Activated CD4-positive, alpha-beta T cell treated with anti-CD3 and anti-CD28 coated beads, Interleukin-2, amount 10 ng/mL, durations not matched to agents 24 days and 14 days (primary cell): ENCODE measurements at regions not wholly inside any gene's neighbourhood (a gene's known extent, or its start where the extent isn't known, plus 50 kb on each side); places are given as distances from the start of the nearest gene placed in this dataset.
"Not testable (repeated sequence)": the region's sequence is repeated elsewhere in the genome, so short reads cannot be mapped to it uniquely, and the experiment has no call there.

Source experiments
- DNase-seq: peaks from one replicate; pipeline ENCODE4 v3.0.0; 2022
- H3K27ac Mint-ChIP-seq: one replicate; pipeline ENCODE4 v1.8.0; 2022; ENCODE audit warnings: mild to moderate bottlenecking, mixed read lengths
- H3K27me3 Mint-ChIP-seq: one replicate; pipeline ENCODE4 v1.8.0; 2022; ENCODE audit warnings: mixed read lengths
- H3K36me3 Mint-ChIP-seq: one replicate; pipeline ENCODE4 v1.8.0; 2022; ENCODE audit warnings: low read depth, mild to moderate bottlenecking, mixed read lengths
- H3K4me1 Mint-ChIP-seq: one replicate; pipeline ENCODE4 v1.8.0; 2021; ENCODE audit warnings: mixed read lengths
- H3K4me3 Mint-ChIP-seq: one replicate; pipeline ENCODE4 v1.8.0; 2022; ENCODE audit warnings: mild to moderate bottlenecking, moderate library complexity, mixed read lengths
- H3K9me3 Mint-ChIP-seq: one replicate; pipeline ENCODE4 v1.8.0; 2021; ENCODE audit warnings: mixed read lengths
- intact Hi-C: fragments of 100-400 bp; cut with micrococcal nuclease; formaldehyde crosslinking; loops from one replicate; pipeline ENCODE4 v1.15.1; 2023

DNA sequence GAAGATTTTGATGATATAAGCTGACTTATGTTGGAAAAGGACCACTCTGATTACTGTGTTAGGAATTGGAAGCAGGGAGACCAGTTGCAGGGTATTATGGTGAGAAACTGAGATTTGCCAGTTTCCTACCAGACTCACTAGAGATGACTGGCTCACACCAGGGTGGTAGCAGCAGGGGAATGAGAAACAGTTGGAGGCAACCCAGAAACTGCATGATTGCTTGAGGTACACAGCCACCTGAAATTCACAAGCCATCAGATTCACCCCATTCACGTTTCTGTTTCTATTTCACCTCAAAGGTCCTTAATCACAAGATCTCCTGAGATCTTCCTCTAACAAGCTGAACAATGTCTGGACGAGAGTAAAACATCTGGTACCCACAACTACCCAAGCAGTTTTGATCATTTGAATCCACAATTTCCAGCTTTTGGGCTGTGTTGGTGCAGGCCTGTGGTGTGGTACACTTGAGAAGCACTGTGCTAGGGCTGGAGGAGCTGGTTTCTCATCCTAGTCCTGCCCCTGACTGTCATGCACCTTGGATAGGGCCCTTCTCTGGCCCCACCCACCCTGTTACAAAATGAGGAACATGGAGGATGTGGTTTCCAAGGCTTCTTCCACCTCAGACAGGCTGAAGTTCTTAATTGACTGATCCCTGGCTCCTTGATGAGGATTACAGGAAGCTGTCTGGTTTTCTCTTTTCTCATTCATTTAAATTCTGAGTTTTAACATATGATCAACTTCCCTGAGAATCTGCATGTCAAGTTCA lies 233.4 kb downstream of the INSC start:
- intact Hi-C loops, result no loop called here
- Mint-ChIP-seq H3K36me3 (no peaks in the 10 kb centered on the region), H3K4me1 (no peaks in the 10 kb centered on the region), H3K27ac (no peak overlapping the region), H3K27me3 (peaks cover 1% of the 10 kb centered on the region), H3K9me3 (no peaks in the 10 kb centered on the region), H3K4me3 (no peak overlapping the region)
- no peak for DNase-seq

DNA sequence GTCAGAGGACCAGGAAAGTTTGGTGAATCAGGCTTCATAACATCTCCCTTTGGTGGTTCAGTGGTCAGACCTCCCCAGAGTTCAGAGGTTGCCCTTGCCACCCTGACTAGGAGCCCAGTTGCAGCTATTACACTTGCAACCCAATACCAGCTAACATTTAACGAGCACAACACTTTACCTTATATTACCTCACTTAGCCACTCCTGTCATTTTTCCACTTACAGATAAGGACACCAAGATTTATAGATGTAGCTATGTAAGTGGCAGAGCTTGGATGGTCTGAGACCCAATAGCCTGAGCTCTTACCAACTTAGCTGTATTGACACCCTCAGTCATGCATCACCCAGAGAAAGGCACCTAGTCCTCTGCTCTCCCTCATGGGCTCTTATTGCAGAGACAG lies 234.7 kb downstream of the INSC start:
- Mint-ChIP-seq H3K36me3 (no peaks in the 10 kb centered on the region), H3K4me1 (no peaks in the 10 kb centered on the region), H3K27ac (no peak overlapping the region), H3K27me3 (peaks cover 1% of the 10 kb centered on the region), H3K9me3 (no peaks in the 10 kb centered on the region), H3K4me3 (no peak overlapping the region)
- intact Hi-C loops, result no loop called here
- DNase-seq, result no peak

- no peak for DNase-seq
- Mint-ChIP-seq H3K36me3 (no peaks in the 10 kb centered on the region), H3K9me3 (no peaks in the 10 kb centered on the region), H3K27me3 (no peaks in the 10 kb centered on the region), H3K27ac (no peak overlapping the region), H3K4me3 (no peak overlapping the region), H3K4me1 (no peaks in the 10 kb centered on the region)
- intact Hi-C loops, result no loop called here
Observed at GRCh38 chr11:15361316-15361715, 246.6 kb downstream of the INSC start.

DNA sequence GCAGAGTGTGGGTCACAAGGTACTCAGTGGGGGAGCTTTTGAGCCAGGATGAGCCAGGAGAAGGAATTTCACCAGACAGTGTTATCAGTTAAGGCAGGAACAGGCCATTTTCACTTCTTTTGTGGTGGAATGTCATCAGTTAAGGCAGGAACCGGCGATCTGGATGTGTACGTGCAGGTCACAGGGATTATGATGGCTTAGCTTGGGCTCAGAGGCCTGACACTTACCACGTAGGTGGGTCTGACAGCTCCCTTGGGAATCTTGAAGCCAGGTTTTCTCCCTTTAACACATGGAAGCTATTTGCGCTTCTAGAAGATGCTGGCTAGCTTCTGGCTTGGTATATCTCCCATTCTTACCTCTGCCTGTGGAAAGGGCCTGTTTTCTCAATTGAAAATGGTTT lies 250.6 kb downstream of the INSC start:
- H3K36me3 Mint-ChIP-seq, H3K27ac Mint-ChIP-seq, H3K4me1 Mint-ChIP-seq, H3K4me3 Mint-ChIP-seq, H3K9me3 Mint-ChIP-seq, H3K27me3 Mint-ChIP-seq, DNase-seq, intact Hi-C loops: not testable (repeated sequence)

- Mint-ChIP-seq H3K36me3 (no peaks in the 10 kb centered on the region), H3K4me1 (no peaks in the 10 kb centered on the region), H3K9me3 (no peaks in the 10 kb centered on the region), H3K27ac (no peak overlapping the region), H3K4me3 (no peak overlapping the region), H3K27me3 (no peaks in the 10 kb centered on the region)
- intact Hi-C loops, result no loop called here
- DNase-seq, result peak; percentile 21
Observed at GRCh38 chr11:15367695-15368094, 253.0 kb downstream of the INSC start.

DNA sequence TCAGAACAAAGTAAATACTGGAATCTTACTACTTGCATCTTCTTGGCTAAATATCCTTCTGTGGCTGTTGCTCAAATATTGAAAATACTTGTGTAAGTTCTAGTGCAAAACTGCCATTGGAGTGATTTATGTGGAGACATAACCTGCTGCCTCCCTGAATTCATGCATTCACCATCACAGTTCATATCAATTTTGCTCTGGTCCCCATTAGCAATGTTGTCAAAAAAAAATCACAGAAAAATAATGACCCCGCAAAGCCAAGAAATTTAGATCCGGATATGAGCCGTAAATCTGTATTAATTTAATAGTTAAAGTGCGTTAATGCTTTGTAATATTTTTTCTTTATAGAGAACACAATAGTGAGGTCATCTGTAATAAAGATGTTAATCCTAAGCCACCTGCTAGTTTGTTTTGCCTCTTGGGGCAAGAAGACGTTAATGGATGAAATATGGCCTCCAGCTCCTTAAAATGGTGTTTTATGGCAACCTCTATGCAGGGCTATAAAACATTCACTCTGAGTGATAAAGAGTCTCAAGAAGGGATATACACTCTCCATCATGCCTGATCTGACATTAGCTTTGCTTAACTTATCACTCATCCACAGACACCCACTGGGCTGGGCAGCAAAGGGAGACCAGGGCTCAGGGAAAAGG lies 255.9 kb downstream of the INSC start:
- Mint-ChIP-seq H3K4me3 (no peak overlapping the region), H3K9me3 (no peaks in the 10 kb centered on the region), H3K4me1 (no peaks in the 10 kb centered on the region), H3K36me3 (no peaks in the 10 kb centered on the region), H3K27me3 (no peaks in the 10 kb centered on the region), H3K27ac (no peak overlapping the region)
- DNase-seq, result peak; percentile 8
- intact Hi-C loops, result no loop called here

DNA sequence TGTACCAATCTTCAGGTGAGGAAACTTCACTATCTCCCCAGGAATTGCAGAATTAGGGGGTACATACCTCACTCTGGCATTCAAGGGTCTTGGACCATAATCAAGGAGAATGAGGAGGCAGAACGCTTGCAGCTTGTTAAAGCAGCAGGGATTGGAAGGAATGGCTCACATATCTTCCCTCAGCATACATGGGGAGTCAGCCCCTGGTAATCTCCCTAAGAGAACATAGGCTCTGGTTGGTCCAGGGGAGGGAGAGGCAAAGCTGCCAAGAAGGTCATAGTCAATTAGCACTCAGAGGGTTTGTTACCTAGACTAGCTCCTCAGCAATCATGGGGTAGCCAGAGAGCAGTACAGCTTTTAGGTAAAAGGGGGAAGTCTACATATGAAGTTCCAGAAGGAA lies 256.8 kb downstream of the INSC start:
- peak; percentile 37 for DNase-seq
- no peaks in the 10 kb centered on the region for H3K27me3 Mint-ChIP-seq
- H3K4me3 Mint-ChIP-seq, result no peak overlapping the region
- H3K36me3 Mint-ChIP-seq, result no peaks in the 10 kb centered on the region
- H3K4me1 Mint-ChIP-seq, result no peaks in the 10 kb centered on the region
- intact Hi-C loops, result no loop called here
- H3K9me3 Mint-ChIP-seq, result no peaks in the 10 kb centered on the region
- H3K27ac Mint-ChIP-seq, result no peak overlapping the region

DNA sequence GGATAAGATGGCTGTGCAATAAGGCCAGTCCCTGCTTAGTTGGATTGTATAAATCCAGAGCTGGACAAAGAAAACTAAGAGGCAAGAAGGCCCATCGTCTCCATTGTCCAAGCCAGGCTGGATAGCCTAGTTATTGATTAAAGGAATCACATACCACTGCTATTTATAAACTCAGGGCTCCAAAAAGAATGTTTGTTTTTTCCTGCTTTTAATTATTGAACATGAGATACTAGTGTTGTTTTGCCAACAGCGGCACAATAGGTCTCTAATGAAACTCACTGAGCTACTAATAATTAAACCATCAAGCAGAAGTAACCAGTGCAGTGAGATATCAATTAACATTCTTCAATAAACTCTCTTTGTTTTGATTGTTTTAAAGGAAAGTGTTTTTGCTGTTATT lies 259.7 kb downstream of the INSC start:
- Mint-ChIP-seq H3K4me3 (no peak overlapping the region), H3K4me1 (no peaks in the 10 kb centered on the region), H3K9me3 (no peaks in the 10 kb centered on the region), H3K27ac (no peak overlapping the region), H3K36me3 (no peaks in the 10 kb centered on the region), H3K27me3 (no peaks in the 10 kb centered on the region)
- intact Hi-C loops, result no loop called here
- DNase-seq, result no peak

DNA sequence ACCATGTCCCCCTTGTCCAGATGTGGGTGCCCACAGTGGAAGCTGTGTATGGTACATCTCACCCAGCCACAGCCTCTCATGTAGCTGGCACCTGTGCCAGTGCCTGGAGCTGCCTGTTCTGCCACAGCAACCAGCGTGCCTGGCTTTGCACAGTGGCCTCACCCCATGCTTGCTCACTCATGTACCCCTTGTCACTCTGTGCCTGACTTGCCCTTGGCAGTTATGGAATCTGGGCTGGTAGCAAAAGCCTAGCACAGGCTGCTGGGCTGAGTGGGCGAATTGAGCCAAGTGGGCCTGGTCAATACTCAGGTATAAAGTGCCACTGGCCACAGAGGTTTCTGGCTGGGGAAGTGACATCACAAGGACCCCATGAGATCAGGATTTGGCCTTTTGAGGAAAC lies 264.2 kb downstream of the INSC start:
- H3K9me3 Mint-ChIP-seq, result no peaks in the 10 kb centered on the region

GRCh38 chr11:15379483-15379882 lies 264.8 kb downstream of the INSC start:
- Mint-ChIP-seq H3K4me3 (no peak overlapping the region), H3K27me3 (no peaks in the 10 kb centered on the region), H3K9me3 (no peaks in the 10 kb centered on the region), H3K4me1 (no peaks in the 10 kb centered on the region), H3K36me3 (no peaks in the 10 kb centered on the region), H3K27ac (no peak overlapping the region)
- intact Hi-C loops, result no loop called here
- no peak for DNase-seq

More for the DNA sequence above, 264.2 kb downstream of the INSC start:
- Mint-ChIP-seq H3K27me3 (no peaks in the 10 kb centered on the region), H3K4me3 (no peak overlapping the region), H3K4me1 (no peaks in the 10 kb centered on the region), H3K36me3 (no peaks in the 10 kb centered on the region), H3K27ac (no peak overlapping the region)
- DNase-seq, result no peak
- intact Hi-C loops, result no loop called here

- DNase-seq, result no peak
- Mint-ChIP-seq H3K27ac (no peak overlapping the region), H3K4me3 (no peak overlapping the region), H3K27me3 (no peaks in the 10 kb centered on the region), H3K36me3 (no peaks in the 10 kb centered on the region), H3K9me3 (peaks cover 4% of the 10 kb centered on the region), H3K4me1 (no peaks in the 10 kb centered on the region)
- intact Hi-C loops, result no loop called here
Observed at GRCh38 chr11:15390857-15391256, 276.1 kb downstream of the INSC start.

- no peaks in the 10 kb centered on the region for H3K36me3 Mint-ChIP-seq
- H3K9me3 Mint-ChIP-seq, result peaks cover 8% of the 10 kb centered on the region
- H3K27ac Mint-ChIP-seq, result no peak overlapping the region
- intact Hi-C loops, result no loop called here
- H3K4me1 Mint-ChIP-seq, result no peaks in the 10 kb centered on the region
- H3K4me3 Mint-ChIP-seq, result no peak overlapping the region
- DNase-seq, result no peak
- H3K27me3 Mint-ChIP-seq, result no peaks in the 10 kb centered on the region
Observed at GRCh38 chr11:15396778-15397177, 282.1 kb downstream of the INSC start.

DNA sequence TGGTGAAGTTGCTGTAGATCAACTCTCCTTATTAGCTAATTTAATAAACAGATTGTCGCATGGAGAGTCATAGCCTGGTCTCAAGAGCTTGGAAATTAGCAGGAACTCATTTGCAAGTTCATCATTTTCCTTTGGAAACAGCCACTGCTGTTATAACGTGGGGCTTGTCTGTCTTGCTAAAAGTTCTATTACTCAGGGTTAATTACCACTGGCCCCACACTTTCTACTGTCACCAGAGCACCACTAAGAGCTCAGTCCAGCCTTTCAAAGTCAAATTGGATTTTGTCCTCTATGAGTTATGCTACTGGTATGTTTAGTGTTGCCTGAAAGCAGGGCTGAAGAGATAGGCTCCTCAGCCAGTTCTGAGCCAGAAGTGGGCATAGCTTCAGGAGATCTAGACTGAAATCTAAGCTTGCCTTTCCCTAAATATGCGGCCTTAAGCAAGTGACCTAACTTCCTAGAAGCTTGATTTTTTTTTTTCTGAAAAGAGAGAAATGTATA lies 292.2 kb downstream of the INSC start:
- intact Hi-C loops, result no loop called here
- no peak for DNase-seq
- H3K36me3 Mint-ChIP-seq, result no peaks in the 10 kb centered on the region
- H3K4me1 Mint-ChIP-seq, result no peaks in the 10 kb centered on the region
- H3K4me3 Mint-ChIP-seq, result no peak overlapping the region
- H3K27ac Mint-ChIP-seq, result no peak overlapping the region
- no peaks in the 10 kb centered on the region for H3K9me3 Mint-ChIP-seq
- no peaks in the 10 kb centered on the region for H3K27me3 Mint-ChIP-seq

- H3K9me3 Mint-ChIP-seq, result no peaks in the 10 kb centered on the region
- no peaks in the 10 kb centered on the region for H3K36me3 Mint-ChIP-seq
- DNase-seq, result no peak
- no peak overlapping the region for H3K4me3 Mint-ChIP-seq
- intact Hi-C loops, result no loop called here
- no peaks in the 10 kb centered on the region for H3K27me3 Mint-ChIP-seq
- H3K27ac Mint-ChIP-seq, result no peak overlapping the region
- H3K4me1 Mint-ChIP-seq, result no peaks in the 10 kb centered on the region
Observed at GRCh38 chr11:15412054-15412453, 297.3 kb downstream of the INSC start.

DNA sequence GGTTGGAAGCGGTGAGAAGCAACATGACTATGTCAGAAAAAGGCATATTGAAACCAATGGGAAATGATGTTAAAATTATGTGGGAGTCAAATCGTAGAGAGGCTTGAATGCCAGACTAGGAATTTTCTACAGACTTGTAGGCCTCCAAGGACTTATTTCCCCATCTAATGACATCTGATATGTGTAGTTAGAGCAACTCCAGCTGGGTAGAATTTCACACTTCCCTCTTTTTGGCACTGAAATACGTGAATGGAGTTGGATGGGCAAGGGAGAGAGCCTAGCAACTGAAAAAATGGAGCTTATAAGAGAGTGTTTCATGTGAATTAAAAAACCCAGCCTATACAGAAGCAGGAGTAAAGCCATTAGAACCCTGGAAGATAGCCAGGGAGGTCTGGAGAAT lies 304.2 kb downstream of the INSC start:
- Mint-ChIP-seq H3K27me3 (no peaks in the 10 kb centered on the region), H3K9me3 (no peaks in the 10 kb centered on the region), H3K4me1 (no peaks in the 10 kb centered on the region), H3K4me3 (no peak overlapping the region), H3K36me3 (no peaks in the 10 kb centered on the region), H3K27ac (no peak overlapping the region)
- no peak for DNase-seq
- intact Hi-C loops, result no loop called here
